RWPE2 (cell line): ENCODE measurements at regions not wholly inside any gene's neighbourhood (a gene's known extent, or its start where the extent isn't known, plus 50 kb on each side); places are given as distances from the start of the nearest gene placed in this dataset.
"Not testable (repeated sequence)": the region's sequence is repeated elsewhere in the genome, so short reads cannot be mapped to it uniquely, and the experiment has no call there.

ENCODE experiments used
- ATAC-seq: fragments of 200-7000 bp; cut with Tn5 transposase; 3 replicates; pipeline ENCODE4 v1.9.1; 2021; ENCODE audit warnings: low read depth
- DNase-seq: peaks from one replicate; pipeline ENCODE4 v3.0.0-alpha.2; 2020; ENCODE audit warnings: low spot score
- H3K27ac ChIP-seq: fragments of 450-650 bp; 2 replicates; pipeline ENCODE4 v1.5.1; 2017; ENCODE audit warnings: mild to moderate bottlenecking; ENCODE audit not compliant: poor library complexity, severe bottlenecking
- H3K27me3 ChIP-seq: fragments of 250-450 bp; sonication (Bioruptor Pico); 2 replicates; pipeline ENCODE4 v1.5.1; 2021; ENCODE audit warnings: mild to moderate bottlenecking, moderate library complexity; ENCODE audit not compliant: insufficient read depth, poor library complexity, severe bottlenecking
- H3K36me3 ChIP-seq: fragments of 250-450 bp; sonication (Bioruptor Pico); 2 replicates; pipeline ENCODE4 v1.5.1; 2020; ENCODE audit warnings: low read depth, mild to moderate bottlenecking, moderate library complexity
- H3K4me1 ChIP-seq: fragments of 250-450 bp; sonication (Bioruptor Pico); 2 replicates; pipeline ENCODE4 v1.5.1; 2021; ENCODE audit warnings: mild to moderate bottlenecking, moderate library complexity; ENCODE audit not compliant: insufficient read depth, poor library complexity, severe bottlenecking
- H3K4me3 ChIP-seq: fragments of 250-450 bp; sonication (Bioruptor Pico); 2 replicates; pipeline ENCODE4 v1.5.1; 2021; ENCODE audit warnings: mild to moderate bottlenecking, moderate library complexity; ENCODE audit not compliant: severe bottlenecking
- H3K9me3 ChIP-seq: fragments of 250-450 bp; sonication (Bioruptor Pico); 2 replicates; pipeline ENCODE4 v1.5.1; 2021; ENCODE audit warnings: mild to moderate bottlenecking, moderate library complexity; ENCODE audit not compliant: severe bottlenecking

DNA sequence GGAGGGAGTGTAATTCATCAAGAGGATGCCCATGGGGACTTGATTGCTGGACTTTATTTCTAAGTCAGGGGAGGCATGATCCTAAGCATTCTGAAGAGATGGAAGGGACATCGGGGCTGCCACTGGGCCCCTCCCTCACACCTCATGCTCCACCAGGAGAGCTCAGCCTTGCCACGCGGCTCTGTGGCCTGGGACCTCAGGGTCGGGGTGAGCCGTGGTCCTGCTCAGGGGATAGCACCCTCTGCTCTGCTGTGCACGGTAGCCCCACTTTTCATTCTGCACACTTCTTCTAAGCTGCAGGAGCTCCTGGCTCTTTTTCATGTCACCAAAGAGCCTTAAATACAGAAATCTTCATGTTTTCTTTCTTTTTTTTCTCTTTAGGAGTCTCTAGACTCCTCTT is 75.5 kb upstream of the DPP6 start:
- H3K27ac ChIP-seq, H3K36me3 ChIP-seq, H3K27me3 ChIP-seq, H3K4me3 ChIP-seq, ATAC-seq, H3K9me3 ChIP-seq, DNase-seq, H3K4me1 ChIP-seq: not testable (repeated sequence)

GRCh38 chr7:153983186-153983585 is 69.0 kb upstream of the DPP6 start:
- DNase-seq, H3K9me3 ChIP-seq, H3K4me1 ChIP-seq, H3K27ac ChIP-seq, H3K4me3 ChIP-seq, H3K27me3 ChIP-seq, H3K36me3 ChIP-seq, ATAC-seq: not testable (repeated sequence)

DNA sequence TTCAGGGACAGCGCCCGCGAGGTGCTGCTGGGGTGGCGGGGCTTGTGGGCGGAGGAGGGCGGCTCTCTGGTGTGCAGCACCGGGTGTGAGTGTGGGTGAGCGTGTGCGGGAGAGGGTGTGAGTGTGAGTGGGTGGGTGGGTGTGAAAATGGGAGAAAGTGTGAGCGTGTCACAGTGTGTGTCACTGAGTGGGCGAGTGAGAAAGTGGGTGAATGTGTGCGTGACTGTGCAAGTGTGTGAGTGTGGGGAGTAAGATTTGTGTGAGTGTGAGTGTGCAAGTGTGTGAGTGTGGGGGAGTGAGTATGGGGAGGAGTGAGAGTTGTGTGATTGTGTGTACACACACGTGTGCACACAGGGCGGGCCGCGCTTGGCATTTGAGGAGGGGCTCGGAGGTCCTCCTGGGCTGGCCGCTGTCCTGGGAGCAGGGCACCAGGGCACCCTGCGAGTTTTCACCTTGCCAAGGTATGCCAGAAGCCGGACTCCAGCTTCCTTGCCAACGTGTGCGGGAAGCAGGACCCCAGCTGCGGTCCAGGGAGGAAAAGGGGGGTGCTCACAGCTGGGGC is 63.1 kb upstream of the DPP6 start:
- not testable (repeated sequence) for DNase-seq, ATAC-seq, H3K27me3 ChIP-seq, H3K4me1 ChIP-seq, H3K36me3 ChIP-seq, H3K4me3 ChIP-seq, H3K9me3 ChIP-seq, H3K27ac ChIP-seq

DNA sequence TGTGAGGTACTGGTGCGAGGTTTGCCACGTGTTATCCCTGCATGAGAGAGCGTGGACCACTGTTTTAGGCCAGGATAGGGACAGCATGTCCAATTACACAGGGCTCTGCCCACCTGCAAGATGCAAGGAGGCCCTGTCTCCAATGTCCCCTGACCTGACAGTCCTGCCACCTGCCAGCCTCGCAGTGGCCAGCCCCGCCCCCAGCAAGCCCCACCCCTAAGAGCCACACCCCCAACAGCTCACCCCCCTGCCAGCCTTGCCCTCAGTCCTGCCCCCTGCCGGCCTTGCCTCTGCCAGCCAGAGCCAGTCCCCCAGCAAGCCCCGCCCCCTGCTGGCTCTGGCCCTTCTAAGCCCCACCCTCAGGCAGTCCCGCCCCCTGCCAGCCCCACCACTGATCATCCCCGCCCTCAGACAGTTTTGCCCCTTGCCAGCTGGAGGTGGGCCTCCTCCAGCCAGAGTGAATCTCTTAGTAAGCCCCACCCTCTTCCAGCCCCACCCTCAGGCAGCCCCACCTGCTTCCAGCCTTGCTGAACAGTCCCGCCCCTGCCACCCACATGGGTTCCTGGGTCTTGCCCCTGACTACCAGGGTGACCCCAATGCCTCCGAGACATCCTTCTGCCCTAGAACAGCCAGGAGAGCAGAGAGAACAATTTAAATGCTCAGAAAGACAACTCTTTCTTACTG is 62.3 kb upstream of the DPP6 start:
- not testable (repeated sequence) for H3K4me1 ChIP-seq, H3K36me3 ChIP-seq, ATAC-seq, H3K9me3 ChIP-seq, H3K4me3 ChIP-seq, DNase-seq, H3K27me3 ChIP-seq, H3K27ac ChIP-seq

DNA sequence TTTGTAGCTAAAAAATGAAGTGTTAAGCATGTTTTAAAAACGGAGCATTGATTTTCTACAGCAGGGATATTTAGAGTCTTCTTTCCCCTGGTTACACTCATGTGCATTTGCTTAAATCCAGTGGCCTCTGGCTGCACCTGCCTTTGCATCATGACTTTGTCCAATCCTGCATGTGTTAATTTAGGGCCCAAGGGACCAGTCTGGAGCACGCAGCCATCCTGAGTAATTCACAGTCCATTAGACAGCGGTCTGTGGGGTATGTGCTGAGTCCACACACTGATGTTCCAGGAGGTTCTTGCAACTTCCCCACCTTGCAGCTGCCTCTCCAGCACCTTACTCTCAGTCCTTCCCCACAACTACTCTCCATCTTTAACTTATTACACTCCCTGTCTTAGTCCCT is 60.7 kb upstream of the DPP6 start:
- H3K4me3 ChIP-seq, H3K27me3 ChIP-seq, H3K4me1 ChIP-seq, H3K9me3 ChIP-seq, ATAC-seq, H3K36me3 ChIP-seq, DNase-seq, H3K27ac ChIP-seq: not testable (repeated sequence)

DNA sequence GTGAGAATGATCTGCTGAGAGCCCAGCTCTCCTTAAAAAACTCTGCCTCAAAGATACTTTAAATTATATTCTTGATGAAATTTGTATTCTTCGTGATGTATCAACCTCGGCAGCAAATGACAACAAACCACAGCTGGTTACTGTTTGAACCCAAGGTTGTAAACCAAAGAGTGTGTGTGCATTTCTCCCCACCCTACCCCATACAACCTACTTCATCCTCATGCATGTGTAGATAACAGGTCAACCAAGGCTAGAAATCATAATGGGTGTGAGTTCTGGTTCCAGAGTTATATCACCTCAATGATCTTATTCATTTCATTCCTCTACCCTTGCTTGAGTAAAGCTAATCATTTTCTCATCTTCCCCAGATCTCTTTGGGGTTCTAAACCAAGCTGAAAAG is 58.8 kb upstream of the DPP6 start:
- H3K4me3 ChIP-seq, H3K27ac ChIP-seq, DNase-seq, H3K27me3 ChIP-seq, H3K36me3 ChIP-seq, H3K4me1 ChIP-seq, H3K9me3 ChIP-seq, ATAC-seq: not testable (repeated sequence)

GRCh38 chr7:153998896-153999295 is 53.3 kb upstream of the DPP6 start:
- H3K27me3 ChIP-seq, H3K27ac ChIP-seq, H3K36me3 ChIP-seq, H3K9me3 ChIP-seq, H3K4me1 ChIP-seq, H3K4me3 ChIP-seq, DNase-seq, ATAC-seq: not testable (repeated sequence)
